Ascending aorta (tissue), 2 donors: ENCODE measurements at regions not wholly inside any gene's neighbourhood (a gene's known extent, or its start where the extent isn't known, plus 50 kb on each side); places are given as distances from the start of the nearest gene placed in this dataset.

Experiments used
- DNase-seq, 2 donors: peaks; one replicate each; pipeline ENCODE4 v3.0.0-alpha.2; 2019; ENCODE audit warnings: low spot score in 2 of 2
- H3K27ac ChIP-seq, 2 donors: fragments of 200-600 bp; sonication (generic); one replicate each; pipeline ENCODE4 v1.5.1; 2016 to 2017; ENCODE audit warnings: mild to moderate bottlenecking in 1 of 2
- H3K27me3 ChIP-seq: fragments of 200-600 bp; sonication (generic); one replicate; pipeline ENCODE4 v1.5.1; 2017
- H3K36me3 ChIP-seq, 2 donors: fragments of 200-600 bp; sonication (generic); one replicate each; pipeline ENCODE4 v1.5.1; 2016
- H3K4me1 ChIP-seq, 2 donors: fragments of 200-600 bp; sonication (generic); one replicate each; pipeline ENCODE4 v1.5.1; 2016 to 2017; ENCODE audit warnings: mild to moderate bottlenecking in 1 of 2
- H3K4me3 ChIP-seq, 2 donors: fragments of 200-600 bp; sonication (generic); one replicate each; pipeline ENCODE4 v1.5.1; 2016 to 2017; ENCODE audit warnings: mild to moderate bottlenecking in 1 of 2
- H3K9me3 ChIP-seq, 2 donors: fragments of 200-600 bp; sonication (generic); one replicate each; pipeline ENCODE4 v1.5.1; 2016
- CTCF ChIP-seq, 3 experiments: fragments of 200-600 bp in 2 of 3; fragments of 450-650 bp in 1 of 3; sonication (generic) in 2 of 3; IDR thresholded peaks; one replicate each; pipeline ENCODE4 v1.5.1; 2016 to 2019; ENCODE audit warnings: antibody characterized with exemption in 3 of 3, mild to moderate bottlenecking in 1 of 3, moderate library complexity in 1 of 3
- intact Hi-C: fragments of 100-400 bp; cut with DNase I; formaldehyde crosslinking; loops from one replicate; pipeline ENCODE4 v1.15.1; 2023

GRCh38 chr6:105648276-105648675, 245.4 kb upstream of the PREP start:
- no peak for TF ChIP-seq CTCF (IDR thresholded peaks at IDR 0.05)
- Histone ChIP-seq H3K27ac (no peak overlapping the region), H3K9me3 (no peaks in the 10 kb centered on the region), H3K27me3 (no peaks in the 10 kb centered on the region), H3K4me3 (no peak overlapping the region), H3K36me3 (no peaks in the 10 kb centered on the region), H3K4me1 (no peaks in the 10 kb centered on the region)
- intact Hi-C loops, result no loop called here
- no peak for DNase-seq

DNA sequence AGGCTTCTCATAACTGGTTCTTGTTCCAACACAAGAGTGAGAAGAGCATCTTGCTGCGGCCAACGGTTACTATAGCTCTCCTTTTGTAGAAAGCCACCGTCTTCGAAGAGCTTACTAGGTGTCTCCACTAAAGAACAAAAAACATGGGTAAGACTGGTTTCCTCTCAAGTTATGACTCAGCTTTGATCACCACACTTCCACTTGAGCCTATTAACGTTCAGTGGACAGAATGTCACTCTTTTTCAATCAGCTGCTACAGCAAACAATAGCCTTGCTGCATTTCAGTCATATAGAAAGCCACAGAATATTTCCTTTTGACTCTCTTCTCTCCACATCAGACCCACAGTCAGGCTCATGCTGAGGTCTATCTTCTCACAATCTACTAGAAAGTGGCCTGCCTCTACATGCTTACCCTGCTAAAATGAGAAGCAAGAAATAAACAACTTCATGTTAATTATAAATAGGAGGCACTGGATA, 243.5 kb upstream of the PREP start:
- Histone ChIP-seq H3K36me3 (no peaks in the 10 kb centered on the region), H3K9me3 (no peaks in the 10 kb centered on the region), H3K4me3 (no peak overlapping the region), H3K4me1 (no peaks in the 10 kb centered on the region), H3K27ac (no peak overlapping the region), H3K27me3 (no peaks in the 10 kb centered on the region)
- intact Hi-C loops, result no loop called here
- TF ChIP-seq CTCF (IDR thresholded peaks at IDR 0.05), result no peak
- DNase-seq, result no peak

DNA sequence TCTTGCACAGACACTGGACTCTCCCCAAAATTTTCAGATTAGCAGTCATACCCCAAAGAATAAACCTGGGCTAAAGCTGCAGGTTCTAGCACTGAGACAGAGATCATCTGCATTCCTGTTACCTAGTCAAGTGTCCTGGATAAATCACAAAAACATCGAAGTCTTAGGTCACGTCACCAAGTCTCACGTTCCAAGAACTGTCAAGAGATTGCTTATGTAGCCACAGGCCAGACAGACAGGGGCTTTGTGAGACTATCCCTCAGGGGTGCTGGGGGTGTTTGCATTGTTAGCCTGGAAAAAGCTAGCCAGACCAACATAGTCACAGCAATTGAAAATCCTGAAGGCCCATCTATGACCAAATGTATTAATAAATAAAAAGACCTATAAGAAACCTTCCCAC, 243.1 kb upstream of the PREP start:
- H3K27ac ChIP-seq, result no peak overlapping the region
- no peak for TF ChIP-seq CTCF (IDR thresholded peaks at IDR 0.05)

DNA sequence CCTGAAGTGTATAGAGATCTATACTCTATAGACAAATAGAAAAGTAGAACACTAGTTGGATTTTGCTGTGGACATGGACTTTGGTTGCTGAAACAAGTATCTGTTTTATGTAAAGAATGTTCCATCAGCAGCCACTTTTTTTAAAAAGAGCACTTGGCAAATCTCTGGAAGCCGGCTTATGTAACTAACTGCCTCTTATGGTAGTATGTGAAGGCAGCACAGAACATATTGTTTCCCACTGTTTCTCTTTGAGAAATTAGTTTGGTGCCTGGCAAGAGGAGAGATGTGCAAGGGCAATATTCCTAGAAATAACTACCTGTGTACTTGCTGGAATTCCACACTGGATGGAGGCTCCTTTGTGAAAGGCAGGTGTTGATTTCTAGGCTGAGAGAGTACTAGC, 242.3 kb upstream of the PREP start:
- DNase-seq, result no peak
- H3K27ac ChIP-seq, result no peak overlapping the region
- TF ChIP-seq CTCF (IDR thresholded peaks at IDR 0.05), result no peak
- no peaks in the 10 kb centered on the region for H3K9me3 ChIP-seq
- H3K4me1 ChIP-seq, result no peaks in the 10 kb centered on the region
- no peak overlapping the region for H3K4me3 ChIP-seq
- H3K36me3 ChIP-seq, result no peaks in the 10 kb centered on the region
- H3K27me3 ChIP-seq, result no peaks in the 10 kb centered on the region
- intact Hi-C loops, result no loop called here

More for the DNA sequence above, 243.1 kb upstream of the PREP start:
- no peak for DNase-seq
- H3K4me1 ChIP-seq, result no peaks in the 10 kb centered on the region
- no peaks in the 10 kb centered on the region for H3K9me3 ChIP-seq
- no peaks in the 10 kb centered on the region for H3K36me3 ChIP-seq
- H3K27me3 ChIP-seq, result no peaks in the 10 kb centered on the region
- no peak overlapping the region for H3K4me3 ChIP-seq
- intact Hi-C loops, result no loop called here

- intact Hi-C loops, result no loop called here
- TF ChIP-seq CTCF (IDR thresholded peaks at IDR 0.05), result no peak
Measured at GRCh38 chr6:105644691-105645090, 241.8 kb upstream of the PREP start.

DNA sequence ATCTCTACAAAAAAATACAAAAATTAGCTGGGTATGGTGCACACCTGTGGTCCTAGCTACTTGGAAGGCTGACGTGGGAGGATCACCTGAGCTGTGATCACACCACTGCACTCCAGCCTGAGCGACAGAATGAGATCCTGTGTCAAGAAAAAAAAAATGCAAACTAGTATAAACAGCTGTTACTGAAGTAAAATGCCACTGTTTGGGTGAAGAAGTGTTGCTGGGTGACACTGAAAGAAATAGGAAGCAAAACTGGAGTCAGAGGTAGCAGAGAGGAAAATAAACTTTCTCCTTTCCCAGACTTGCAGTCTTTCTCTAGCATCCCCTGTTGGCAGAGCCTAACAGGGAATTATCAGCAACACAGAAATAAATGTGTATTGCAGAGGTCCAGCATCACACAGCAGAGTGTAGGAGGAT, 241.2 kb upstream of the PREP start:
- no peaks in the 10 kb centered on the region for H3K27me3 ChIP-seq
- no peaks in the 10 kb centered on the region for H3K4me1 ChIP-seq
- no peaks in the 10 kb centered on the region for H3K36me3 ChIP-seq
- DNase-seq, result no peak
- no peak overlapping the region for H3K4me3 ChIP-seq
- intact Hi-C loops, result no loop called here
- H3K27ac ChIP-seq, result no peak overlapping the region
- H3K9me3 ChIP-seq, result no peaks in the 10 kb centered on the region
- no peak for TF ChIP-seq CTCF (IDR thresholded peaks at IDR 0.05)

More at GRCh38 chr6:105644691-105645090, 241.8 kb upstream of the PREP start:
- H3K36me3 ChIP-seq, result no peaks in the 10 kb centered on the region
- no peak overlapping the region for H3K27ac ChIP-seq
- no peaks in the 10 kb centered on the region for H3K4me1 ChIP-seq
- no peak for DNase-seq
- no peaks in the 10 kb centered on the region for H3K9me3 ChIP-seq
- no peaks in the 10 kb centered on the region for H3K27me3 ChIP-seq
- H3K4me3 ChIP-seq, result no peak overlapping the region
